HCT116 (cell line): ENCODE measurements at regions not wholly inside any gene's neighbourhood (a gene's known extent, or its start where the extent isn't known, plus 50 kb on each side); places are given as distances from the start of the nearest gene placed in this dataset.

Experiments used
- ATAC-seq: fragments of 200-7000 bp; cut with Tn5 transposase; 2 replicates; pipeline ENCODE4 v1.9.1; 2020; ENCODE audit warnings: mild to moderate bottlenecking, moderate library complexity
- BruUV-seq: library from RNA; stranded (reverse); fragments of 400-500 nt; replicated peaks from 2 replicates; lab custom pipeline; 2021; lab: Mats Ljungman, UMichigan
- CTCF ChIA-PET: fragments of 300-600 bp; sonication (Branson Sonifier 250); formaldehyde crosslinking; loops from one replicate; lab custom pipeline; 2021; ENCODE audit warnings: antibody characterized with exemption; lab: Charles Lee
- POLR2A ChIA-PET: fragments of 300-600, 350-600 bp; sonication (Branson Sonifier 250); formaldehyde crosslinking; loops from one replicate; lab custom pipeline; 2021; ENCODE audit warnings: antibody characterized with exemption; lab: Charles Lee
- RAD21 ChIA-PET, 2 experiments: fragments of 300-600 bp; sonication (Branson Sonifier 250); formaldehyde crosslinking; loops; one replicate each; lab custom pipeline; 2023; ENCODE audit warnings: low total read pairs in 2 of 2; ENCODE audit not compliant: uncharacterized antibody in 2 of 2, unreplicated experiment in 2 of 2, low non-redundant PET in 1 of 2; lab: Charles Lee
- DNase-seq: peaks from one replicate; pipeline ENCODE4 v3.0.0-alpha.2; 2010; ENCODE audit warnings: low read depth, low spot score
- H2AFZ ChIP-seq: fragments of 200-600 bp; shearing (Covaris generic), sonication (generic); 2 replicates; pipeline ENCODE4 v1.6.1; 2017; ENCODE audit warnings: low read depth, mixed run types, mixed read lengths, antibody characterized with exemption, low read length; ENCODE audit not compliant: poor library complexity, severe bottlenecking
- H3K27ac ChIP-seq: 2 replicates; pipeline ENCODE4 v1.5.1; 2012; ENCODE audit warnings: low read depth, low read length
- H3K27me3 ChIP-seq: fragments of 200-600 bp; sonication (generic); 2 replicates; pipeline ENCODE4 v1.6.1; 2016; ENCODE audit warnings: mixed run types, low read length, mixed read lengths; ENCODE audit not compliant: insufficient read depth
- H3K36me3 ChIP-seq, 2 experiments: fragments of 200-500 bp in 1 of 2; fragments of 200-600 bp in 1 of 2; sonication (Bioruptor generic) in 1 of 2; sonication (generic) in 1 of 2; 2 replicates each; pipeline versions ENCODE4 v1.5.1 to v1.6.1; 2014 to 2016; ENCODE audit warnings: low read length in 2 of 2, inconsistent platforms in 1 of 2, mixed read lengths in 1 of 2, mixed run types in 1 of 2; ENCODE audit not compliant: insufficient read depth in 2 of 2, control insufficient read depth in 1 of 2
- H3K4me1 ChIP-seq, 2 experiments: fragments of 200-600 bp in 1 of 2; sonication (generic) in 1 of 2; 2 replicates each; pipeline versions ENCODE4 v1.5.1 to v1.6.1; 2012 to 2017; ENCODE audit warnings: low read length in 2 of 2, inconsistent platforms in 1 of 2, mild to moderate bottlenecking in 1 of 2, mixed read lengths in 1 of 2, mixed run types in 1 of 2, moderate library complexity in 1 of 2; ENCODE audit not compliant: insufficient read depth in 2 of 2, control insufficient read depth in 1 of 2
- H3K4me2 ChIP-seq: fragments of 200-600 bp; sonication (generic); 2 replicates; pipeline ENCODE4 v1.6.1; 2017; ENCODE audit warnings: mixed run types, low read length, mixed read lengths
- H3K4me3 ChIP-seq, 2 experiments: fragments of 200-600 bp in 1 of 2; sonication (generic) in 1 of 2; replicated peaks in 1 of 2; 2 replicates each; pipeline ENCODE4 v1.5.1; 2011 to 2016; ENCODE audit warnings: low read length in 2 of 2, control low read depth in 1 of 2, low read depth in 1 of 2, mild to moderate bottlenecking in 1 of 2, mixed read lengths in 1 of 2, mixed run types in 1 of 2
- H3K79me2 ChIP-seq: fragments of 200-600 bp; sonication (generic); 2 replicates; pipeline ENCODE4 v1.6.1; 2017; ENCODE audit warnings: mild to moderate bottlenecking, mixed run types, low read length, moderate library complexity, mixed read lengths; ENCODE audit not compliant: insufficient read depth
- H3K9ac ChIP-seq: fragments of 200-600 bp; sonication (generic); 2 replicates; pipeline ENCODE4 v1.6.1; 2016; ENCODE audit warnings: low read length, mixed read lengths
- H3K9me2 ChIP-seq: fragments of 200-600 bp; sonication (generic), shearing (Covaris generic); 2 replicates; pipeline ENCODE4 v1.6.1; 2017; ENCODE audit warnings: mixed run types, mild to moderate bottlenecking, moderate library complexity; ENCODE audit not compliant: insufficient read depth
- H3K9me3 ChIP-seq, 2 experiments: fragments of 200-500 bp in 1 of 2; fragments of 200-600 bp in 1 of 2; sonication (Bioruptor generic) in 1 of 2; sonication (generic) in 1 of 2; 2 replicates each; pipeline ENCODE4 v1.6.1; 2014 to 2017; ENCODE audit warnings: low read length in 2 of 2, mixed read lengths in 2 of 2, inconsistent platforms in 1 of 2, low read depth in 1 of 2, mild to moderate bottlenecking in 1 of 2, mixed run types in 1 of 2, moderate library complexity in 1 of 2; ENCODE audit not compliant: control insufficient read depth in 1 of 2, insufficient read depth in 1 of 2
- H4K20me1 ChIP-seq: fragments of 200-600 bp; sonication (generic), shearing (Covaris generic); 2 replicates; pipeline ENCODE4 v1.6.1; 2017; ENCODE audit warnings: mixed run types, mild to moderate bottlenecking, moderate library complexity; ENCODE audit not compliant: insufficient read depth
- CEBPB ChIP-seq: IDR thresholded peaks from 2 replicates; pipeline ENCODE4 v1.6.1; 2012; ENCODE audit warnings: low read depth
- EGR1 ChIP-seq: IDR thresholded peaks from 2 replicates; pipeline ENCODE4 v1.6.1; 2012; ENCODE audit warnings: low read depth
- ELF1 ChIP-seq: IDR thresholded peaks from 2 replicates; pipeline ENCODE4 v1.6.1; 2012; ENCODE audit warnings: low read depth, borderline replicate concordance
- EZH2 ChIP-seq: fragments of 200-600 bp; sonication (generic); IDR thresholded peaks from 2 replicates; pipeline ENCODE4 v1.6.1; 2017; ENCODE audit warnings: antibody characterized with exemption, mixed run types
- EZH2phosphoT487 ChIP-seq: fragments of 200-600 bp; IDR thresholded peaks from 2 replicates; pipeline ENCODE4 v1.6.1; 2018; ENCODE audit warnings: antibody characterized with exemption, borderline replicate concordance
- POLR2A ChIP-seq: IDR thresholded peaks from 2 replicates; pipeline ENCODE4 v1.7.0; 2011; ENCODE audit warnings: borderline replicate concordance; ENCODE audit not compliant: insufficient read depth, insufficient read length; ENCODE audit errors: extremely low read depth
- POLR2AphosphoS5 ChIP-seq: IDR thresholded peaks from 2 replicates; pipeline ENCODE4 v1.6.1; 2011; ENCODE audit warnings: mild to moderate bottlenecking, low read depth, low read length, moderate library complexity
- YY1 ChIP-seq: IDR thresholded peaks from 2 replicates; pipeline ENCODE4 v1.6.1; 2011; ENCODE audit warnings: low read length, low read depth, moderate library complexity, mild to moderate bottlenecking; ENCODE audit not compliant: insufficient replicate concordance; ENCODE audit errors: extremely low read depth
- ZNF274 ChIP-seq: fragments of 200-500 bp; sonication (Bioruptor generic); IDR thresholded peaks from 2 replicates; pipeline ENCODE4 v1.6.1; 2014; ENCODE audit warnings: mild to moderate bottlenecking, low read depth, low read length, inconsistent platforms
- intact Hi-C: fragments of 100-400 bp; cut with micrococcal nuclease; formaldehyde crosslinking; loops from 2 replicates; pipeline ENCODE4 v1.10.0; 2022
- TF ChIP-seq, protein P1 (sequence below), 3 experiments: fragments of 200-600 bp in 1 of 3; sonication (generic) in 1 of 3; IDR thresholded peaks in 2 of 3; conservative IDR thresholded peaks in 1 of 3; 2 replicates each; pipeline ENCODE4 v1.5.1; 2012 to 2017; ENCODE audit warnings: low read depth in 2 of 3, low read length in 2 of 3, antibody characterized with exemption in 1 of 3, borderline replicate concordance in 1 of 3, control low read depth in 1 of 3, mild to moderate bottlenecking in 1 of 3, mixed read lengths in 1 of 3, mixed run types in 1 of 3, moderate library complexity in 1 of 3; ENCODE audit not compliant: insufficient read depth in 1 of 3
- TF ChIP-seq, protein P2 (sequence below): IDR thresholded peaks from 2 replicates; pipeline ENCODE4 v1.6.1; 2012
- TF ChIP-seq, protein P3 (sequence below): IDR thresholded peaks from 2 replicates; pipeline ENCODE4 v1.6.1; 2012

DNA sequence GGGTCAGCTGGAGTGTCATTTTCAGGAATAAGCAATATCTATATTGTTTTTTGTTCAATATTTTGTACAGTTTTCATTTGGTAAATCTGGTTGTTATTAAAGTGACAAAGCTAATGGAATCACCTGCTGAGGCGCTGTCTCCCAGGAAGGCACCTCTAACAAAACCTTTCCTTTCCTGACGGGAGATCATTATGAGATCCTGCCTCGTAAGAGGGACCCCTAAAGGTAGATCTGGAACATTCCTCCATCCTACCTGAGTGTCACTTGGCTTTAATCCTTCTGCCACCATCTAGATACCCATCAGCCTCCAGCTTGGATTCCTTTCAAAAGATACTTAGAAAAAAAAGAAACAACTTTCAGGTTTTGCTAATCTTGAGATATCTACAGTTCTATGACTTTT is 157.7 kb downstream of the FAT3 start:
- ATAC-seq (no peak), DNase-seq (no peak)
- no peak overlapping the region for H3K9ac ChIP-seq
- no peak overlapping the region for H2AFZ ChIP-seq
- H3K79me2 ChIP-seq = no peaks in the 10 kb centered on the region
- H3K9me3 ChIP-seq = peaks cover 4 to 7% of the 10 kb centered on the region in 2 experiments; a peak in 2 of 4 replicates
- H3K27ac ChIP-seq = no peak overlapping the region
- no peaks in the 10 kb centered on the region for H3K4me1 ChIP-seq
- H3K27me3 ChIP-seq = no peaks in the 10 kb centered on the region
- no TSS peak for BruUV-seq
- intact Hi-C loops = no loop called here
- ChIA-PET POLR2A (no interaction called here), RAD21 (no interaction called here)
- no peaks in the 10 kb centered on the region for H3K36me3 ChIP-seq
- H3K4me2 ChIP-seq = no peak overlapping the region
- no peaks in the 10 kb centered on the region for H4K20me1 ChIP-seq
- no peaks in the 10 kb centered on the region for H3K9me2 ChIP-seq
- TF ChIP-seq, protein P1, sequence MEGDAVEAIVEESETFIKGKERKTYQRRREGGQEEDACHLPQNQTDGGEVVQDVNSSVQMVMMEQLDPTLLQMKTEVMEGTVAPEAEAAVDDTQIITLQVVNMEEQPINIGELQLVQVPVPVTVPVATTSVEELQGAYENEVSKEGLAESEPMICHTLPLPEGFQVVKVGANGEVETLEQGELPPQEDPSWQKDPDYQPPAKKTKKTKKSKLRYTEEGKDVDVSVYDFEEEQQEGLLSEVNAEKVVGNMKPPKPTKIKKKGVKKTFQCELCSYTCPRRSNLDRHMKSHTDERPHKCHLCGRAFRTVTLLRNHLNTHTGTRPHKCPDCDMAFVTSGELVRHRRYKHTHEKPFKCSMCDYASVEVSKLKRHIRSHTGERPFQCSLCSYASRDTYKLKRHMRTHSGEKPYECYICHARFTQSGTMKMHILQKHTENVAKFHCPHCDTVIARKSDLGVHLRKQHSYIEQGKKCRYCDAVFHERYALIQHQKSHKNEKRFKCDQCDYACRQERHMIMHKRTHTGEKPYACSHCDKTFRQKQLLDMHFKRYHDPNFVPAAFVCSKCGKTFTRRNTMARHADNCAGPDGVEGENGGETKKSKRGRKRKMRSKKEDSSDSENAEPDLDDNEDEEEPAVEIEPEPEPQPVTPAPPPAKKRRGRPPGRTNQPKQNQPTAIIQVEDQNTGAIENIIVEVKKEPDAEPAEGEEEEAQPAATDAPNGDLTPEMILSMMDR (IDR thresholded peaks at IDR 0.05 in 2 of 3, conservative IDR thresholded peaks at IDR 0.05 in 1 of 3; ENCODE audit: borderline replicate concordance in 1 of 3, insufficient read depth in 1 of 3, low read depth in 2 of 3, low read length in 2 of 3) = no peak
- TF ChIP-seq ELF1 = no peak
- no peak for TF ChIP-seq EZH2
- no peak for TF ChIP-seq YY1
- TF ChIP-seq CEBPB = no peak
- no peak for TF ChIP-seq POLR2AphosphoS5
- TF ChIP-seq EZH2phosphoT487 = no peak
- TF ChIP-seq EGR1 = no peak
- TF ChIP-seq POLR2A = no peak
- no peak for TF ChIP-seq ZNF274
- TF ChIP-seq, protein P2, sequence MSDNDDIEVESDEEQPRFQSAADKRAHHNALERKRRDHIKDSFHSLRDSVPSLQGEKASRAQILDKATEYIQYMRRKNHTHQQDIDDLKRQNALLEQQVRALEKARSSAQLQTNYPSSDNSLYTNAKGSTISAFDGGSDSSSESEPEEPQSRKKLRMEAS = no peak
- TF ChIP-seq, protein P3, sequence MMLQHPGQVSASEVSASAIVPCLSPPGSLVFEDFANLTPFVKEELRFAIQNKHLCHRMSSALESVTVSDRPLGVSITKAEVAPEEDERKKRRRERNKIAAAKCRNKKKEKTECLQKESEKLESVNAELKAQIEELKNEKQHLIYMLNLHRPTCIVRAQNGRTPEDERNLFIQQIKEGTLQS = no peak
- TF ChIP-seq, all 23 proteins: peak for 0
- CTCF ChIA-PET = no interaction called here
- no peak overlapping the region for H3K4me3 ChIP-seq
